IMR-90 (cell line): ENCODE measurements at regions not wholly inside any gene's neighbourhood (a gene's known extent, or its start where the extent isn't known, plus 50 kb on each side); places are given as distances from the start of the nearest gene placed in this dataset.

Source experiments
- ATAC-seq: fragments of 200-7000 bp; cut with Tn5 transposase; 2 replicates; pipeline ENCODE4 v1.9.1; 2020; ENCODE audit warnings: low read depth, mild to moderate bottlenecking, moderate library complexity
- BruUV-seq: library from RNA; stranded (reverse); fragments of 400-500 nt; replicated peaks from 2 replicates; lab custom pipeline; 2021; lab: Mats Ljungman, UMichigan
- CTCF ChIA-PET: fragments of 300-600 bp; formaldehyde crosslinking; extraction: SDS; loops from one replicate; lab custom pipeline; 2021; ENCODE audit warnings: antibody characterized with exemption; lab: Yijun Ruan, JAX
- POLR2A ChIA-PET: fragments of 300-600 bp; sonication (Branson Sonifier 250); formaldehyde crosslinking; loops from one replicate; lab custom pipeline; 2022; ENCODE audit warnings: antibody characterized with exemption; ENCODE audit not compliant: unreplicated experiment; lab: Charles Lee
- DNase-seq: peaks from one replicate; pipeline ENCODE4 v3.0.0; 2013
- H2AFZ ChIP-seq: replicated peaks from 2 replicates; pipeline ENCODE3; 2013; ENCODE audit warnings: low read length, mild to moderate bottlenecking; ENCODE audit not compliant: poor library complexity
- H2AK5ac ChIP-seq: 2 replicates; pipeline ENCODE4 v1.6.1; 2013; ENCODE audit warnings: low read depth, low read length, inconsistent platforms
- H2AK9ac ChIP-seq: replicated peaks from 2 replicates; pipeline ENCODE3; 2013; ENCODE audit warnings: mild to moderate bottlenecking, low read depth, low read length, moderate library complexity; ENCODE audit not compliant: poor library complexity
- H2BK120ac ChIP-seq: 2 replicates; pipeline ENCODE4 v1.6.1; 2013; ENCODE audit warnings: low read depth, low read length, inconsistent platforms
- H2BK15ac ChIP-seq: 3 replicates; pipeline ENCODE4 v1.6.1; 2013; ENCODE audit warnings: low read depth, low read length, inconsistent platforms
- H2BK20ac ChIP-seq: 2 replicates; pipeline ENCODE4 v1.6.1; 2013; ENCODE audit warnings: low read depth, mild to moderate bottlenecking, inconsistent platforms, low read length, moderate library complexity
- H2BK5ac ChIP-seq: 2 replicates; pipeline ENCODE4 v1.6.1; 2013; ENCODE audit warnings: mild to moderate bottlenecking, low read depth, low read length, inconsistent platforms; ENCODE audit not compliant: poor library complexity, severe bottlenecking
- H3K14ac ChIP-seq: replicated peaks from 2 replicates; pipeline ENCODE4 v1.6.1; 2013; ENCODE audit warnings: low read depth, low read length, inconsistent platforms
- H3K18ac ChIP-seq: 2 replicates; pipeline ENCODE4 v1.6.1; 2013; ENCODE audit warnings: low read depth, low read length, control low read depth
- H3K23ac ChIP-seq: 2 replicates; pipeline ENCODE4 v1.6.1; 2013; ENCODE audit warnings: low read depth, low read length, inconsistent platforms
- H3K27ac ChIP-seq: 2 replicates; pipeline ENCODE4 v1.5.1; 2013; ENCODE audit warnings: mild to moderate bottlenecking, control low read depth, low read length; ENCODE audit not compliant: insufficient read depth
- H3K27me3 ChIP-seq: 2 replicates; pipeline ENCODE4 v1.6.1; 2013; ENCODE audit warnings: low read length; ENCODE audit not compliant: control insufficient read depth, insufficient read depth
- H3K36me3 ChIP-seq: 2 replicates; pipeline ENCODE4 v1.6.1; 2013; ENCODE audit warnings: low read length, mixed read lengths; ENCODE audit not compliant: control insufficient read depth, insufficient read depth
- H3K4ac ChIP-seq: 2 replicates; pipeline ENCODE4 v1.6.1; 2013; ENCODE audit warnings: low read depth, low read length, inconsistent platforms
- H3K4me1 ChIP-seq: 2 replicates; pipeline ENCODE4 v1.6.1; 2013; ENCODE audit warnings: low read length, mixed read lengths; ENCODE audit not compliant: control insufficient read depth, insufficient read depth
- H3K4me2 ChIP-seq: 2 replicates; pipeline ENCODE4 v1.6.1; 2013; ENCODE audit warnings: low read depth, mild to moderate bottlenecking, control low read depth, low read length, moderate library complexity
- H3K4me3 ChIP-seq: 2 replicates; pipeline ENCODE4 v1.5.1; 2013; ENCODE audit warnings: low read depth, mild to moderate bottlenecking, control low read depth, low read length, moderate library complexity; ENCODE audit not compliant: insufficient read depth
- H3K56ac ChIP-seq: 2 replicates; pipeline ENCODE4 v1.6.1; 2013; ENCODE audit warnings: low read length, inconsistent platforms; ENCODE audit not compliant: insufficient read depth; ENCODE audit errors: extremely low read depth
- H3K79me1 ChIP-seq, 2 experiments: 2 replicates each; pipeline ENCODE4 v1.6.1; 2013; ENCODE audit warnings: low read length in 2 of 2, inconsistent platforms in 1 of 2, low read depth in 1 of 2
- H3K9ac ChIP-seq: 2 replicates; pipeline ENCODE4 v1.6.1; 2013; ENCODE audit warnings: low read depth, low read length, control low read depth
- H3K9me1 ChIP-seq: 2 replicates; pipeline ENCODE4 v1.6.1; 2013; ENCODE audit warnings: low read length, inconsistent platforms; ENCODE audit not compliant: insufficient read depth
- H3K9me3 ChIP-seq: 2 replicates; pipeline ENCODE4 v1.6.1; 2013; ENCODE audit warnings: low read length; ENCODE audit not compliant: control insufficient read depth, insufficient read depth
- H4K20me1 ChIP-seq: 2 replicates; pipeline ENCODE4 v1.6.1; 2013; ENCODE audit warnings: low read length, inconsistent platforms; ENCODE audit not compliant: insufficient read depth
- H4K5ac ChIP-seq: 2 replicates; pipeline ENCODE4 v1.6.1; 2013; ENCODE audit warnings: mild to moderate bottlenecking, low read depth, low read length, control low read depth
- H4K8ac ChIP-seq, 2 experiments: 2 replicates each; pipeline ENCODE4 v1.6.1; 2013; ENCODE audit warnings: low read depth in 2 of 2, low read length in 2 of 2, control low read depth in 1 of 2, inconsistent platforms in 1 of 2
- H4K91ac ChIP-seq: 2 replicates; pipeline ENCODE4 v1.6.1; 2013; ENCODE audit warnings: low read depth, low read length, inconsistent platforms; ENCODE audit not compliant: insufficient read depth
- FOS ChIP-seq: fragments of 150-350 bp; IDR thresholded peaks from 2 replicates; pipeline ENCODE4 v1.6.1; 2016; ENCODE audit warnings: low read depth, low read length
- MAFK ChIP-seq: IDR thresholded peaks from 2 replicates; pipeline ENCODE4 v1.6.1; 2012; ENCODE audit warnings: low read depth, low read length, improper control_type of control experiment
- RAD21 ChIP-seq: IDR thresholded peaks from 2 replicates; pipeline ENCODE4 v1.6.1; 2012; ENCODE audit warnings: low read length, improper control_type of control experiment
- SMC3 ChIP-seq: fragments of 150-350 bp; IDR thresholded peaks from 2 replicates; pipeline ENCODE4 v1.6.1; 2016; ENCODE audit warnings: low read depth, mild to moderate bottlenecking, antibody characterized with exemption, low read length, moderate library complexity
- WGBS, 2 experiments: methylation state at CpG; one replicate each; pipeline versions ENCODE4 v1.1.5 to v1.1.7; 2013; ENCODE audit warnings: missing lambda C conversion rate in 2 of 2; ENCODE audit not compliant: insufficient read length in 1 of 2; ENCODE audit errors: extremely low coverage in 2 of 2; 5-methylcytosine and 5-hydroxymethylcytosine counted together
- dilution Hi-C: fragments of 300-500 bp; cut with HindIII; formaldehyde crosslinking; loops from one replicate; pipeline ENCODE4 v1.14.3; 2018; ENCODE audit warnings: low sequenced_read_pairs; ENCODE audit not compliant: unreplicated experiment
- in situ Hi-C: fragments of 300-500 bp; cut with MboI; formaldehyde crosslinking; loops from 3 replicates; pipeline ENCODE4 v1.14.3; 2019; ENCODE audit warnings: low sequenced_read_pairs, inconsistent platforms, mixed read lengths
- intact Hi-C: fragments of 100-400 bp; cut with micrococcal nuclease; formaldehyde crosslinking; loops from 2 replicates; pipeline ENCODE4 v1.10.0; 2022
- TF ChIP-seq, protein P1 (sequence below): fragments of 150-350 bp; IDR thresholded peaks from 2 replicates; pipeline ENCODE4 v1.6.1; 2016; ENCODE audit warnings: low read depth, mild to moderate bottlenecking, low read length, moderate library complexity, borderline replicate concordance

DNA sequence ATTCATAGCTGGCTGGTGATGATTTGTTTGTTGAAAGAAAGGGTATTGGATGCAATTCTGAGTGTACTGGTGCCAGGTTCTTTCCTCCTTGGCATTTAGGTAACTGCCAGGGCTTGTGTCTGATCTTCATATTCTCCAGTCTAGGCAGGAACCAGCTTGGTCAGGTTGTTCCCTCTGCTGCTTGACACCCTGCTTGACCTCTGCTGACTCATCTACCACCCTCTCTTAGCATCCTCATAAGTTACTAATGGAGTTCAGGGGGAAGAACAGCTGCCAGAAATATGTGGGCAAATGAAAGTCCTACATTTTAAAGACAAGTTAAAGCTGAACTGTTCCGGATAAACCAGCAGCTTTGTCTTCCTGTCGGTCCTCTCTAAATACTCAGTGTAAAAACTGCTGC lies 116.1 kb upstream of the TNC start:
- WGBS, 2 experiments = no CpG with 5 or more reads among the region's 2 CpGs
- Histone ChIP-seq H2AK5ac (no peak overlapping the region), H2BK20ac (peak overlapping the region; percentile 3), H2BK120ac (peak overlapping the region; percentile 28; the same call in 1 of the 2 replicates), H4K91ac (peak overlapping the region; percentile 53), H2BK5ac (no peak overlapping the region), H3K27ac (no peak overlapping the region), H3K9ac (no peak overlapping the region), H2AK9ac (peak overlapping the region; percentile 30), H2AFZ (no peak overlapping the region), H3K23ac (0 out of 2 replicates have a peak overlapping the region, but pooled peaks have one; percentile 20), H3K56ac (no peak overlapping the region), H2BK15ac (0 out of 3 replicates have a peak overlapping the region, but pooled peaks have one; percentile 42), H3K36me3 (no peaks in the 10 kb centered on the region), H4K20me1 (no peaks in the 10 kb centered on the region), H3K4me3 (no peak overlapping the region), H3K4me1 (peaks cover 10% of the 10 kb centered on the region), H3K14ac (peak overlapping the region; percentile 66; the same call in 1 of the 2 replicates), H3K79me1 (no peaks in the 10 kb centered on the region), H3K9me1 (no peaks in the 10 kb centered on the region; the same call in 1 of the 2 replicates), H3K27me3 (peaks cover 6% of the 10 kb centered on the region), H4K5ac (peak overlapping the region; percentile 47; the same call in 1 of the 2 replicates), H3K18ac (peak overlapping the region; percentile 69), H3K4me2 (peak overlapping the region; percentile 29), H3K9me3 (no peaks in the 10 kb centered on the region), H3K4ac (peak overlapping the region; percentile 24; the same call in 1 of the 2 replicates), H4K8ac (peak overlapping the region in 1 of 2 experiments; percentile 6; a peak in 1 of 4 replicates)
- peak; percentile 95 for ATAC-seq
- TF ChIP-seq SMC3 = no peak
- peak; percentile 72; the same call in 1 of the 2 replicates for TF ChIP-seq FOS
- TF ChIP-seq, protein P1, sequence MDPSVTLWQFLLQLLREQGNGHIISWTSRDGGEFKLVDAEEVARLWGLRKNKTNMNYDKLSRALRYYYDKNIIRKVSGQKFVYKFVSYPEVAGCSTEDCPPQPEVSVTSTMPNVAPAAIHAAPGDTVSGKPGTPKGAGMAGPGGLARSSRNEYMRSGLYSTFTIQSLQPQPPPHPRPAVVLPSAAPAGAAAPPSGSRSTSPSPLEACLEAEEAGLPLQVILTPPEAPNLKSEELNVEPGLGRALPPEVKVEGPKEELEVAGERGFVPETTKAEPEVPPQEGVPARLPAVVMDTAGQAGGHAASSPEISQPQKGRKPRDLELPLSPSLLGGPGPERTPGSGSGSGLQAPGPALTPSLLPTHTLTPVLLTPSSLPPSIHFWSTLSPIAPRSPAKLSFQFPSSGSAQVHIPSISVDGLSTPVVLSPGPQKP = no peak
- TF ChIP-seq MAFK = peak; percentile 3; the same call in 1 of the 2 replicates
- peak; percentile 26; the same call in 1 of the 2 replicates for TF ChIP-seq RAD21
- in situ Hi-C loops = no loop called here
- BruUV-seq = no TSS peak
- intact Hi-C loops = no loop called here
- DNase-seq = peak; percentile 91
- dilution Hi-C loops = no loop called here
- ChIA-PET CTCF (interaction anchor here (0.5 kb wide), 1 partner anchor 86 kb away, joined by 5 read pairs; no protein-coding TSS in a partner anchor), POLR2A (interaction anchor here (0.6 kb wide), 1 partner anchor 29 kb away, joined by 3 read pairs; no protein-coding TSS in a partner anchor)
